Prostate gland (tissue), 2 donors: ENCODE measurements at regions not wholly inside any gene's neighbourhood (a gene's known extent, or its start where the extent isn't known, plus 50 kb on each side); places are given as distances from the start of the nearest gene placed in this dataset.

Experiments
- DNase-seq: peaks from one replicate; pipeline ENCODE4 v3.0.0-alpha.2; 2019; ENCODE audit warnings: low spot score
- H3K27ac ChIP-seq, 2 donors: fragments of 200-600 bp; sonication (generic); 2 replicates each; pipeline ENCODE4 v1.5.1; 2017 to 2019
- H3K27me3 ChIP-seq: fragments of 200-600 bp; sonication (generic); replicated peaks from 2 replicates; pipeline ENCODE4 v1.5.1; 2019; ENCODE audit not compliant: insufficient read depth
- H3K36me3 ChIP-seq, 2 donors: fragments of 200-600 bp; sonication (generic); 1 replicate in 1 of 2; 2 replicates in 1 of 2; pipeline versions ENCODE4 v1.5.1 to v1.8.1; 2017 to 2019
- H3K4me1 ChIP-seq: fragments of 200-600 bp; sonication (generic); replicated peaks from 2 replicates; pipeline ENCODE4 v1.5.1; 2019
- H3K4me3 ChIP-seq, 2 donors: fragments of 200-600 bp; sonication (generic); 2 replicates each; pipeline ENCODE4 v1.5.1; 2017 to 2019
- H3K9me3 ChIP-seq: fragments of 200-600 bp; sonication (generic); 2 replicates; pipeline ENCODE4 v1.5.1; 2017
- CTCF ChIP-seq, 4 experiments: fragments of 200-600 bp in 2 of 4; fragments of 450-650 bp in 2 of 4; sonication (generic) in 2 of 4; IDR thresholded peaks; 1 replicate in 3 of 4; 2 replicates in 1 of 4; pipeline ENCODE4 v1.5.1; 2016 to 2019; ENCODE audit warnings: antibody characterized with exemption in 4 of 4, mild to moderate bottlenecking in 2 of 4, moderate library complexity in 2 of 4
- POLR2A ChIP-seq: fragments of 450-650 bp; IDR thresholded peaks from one replicate; pipeline ENCODE4 v1.6.1; 2016; ENCODE audit warnings: antibody characterized with exemption, mild to moderate bottlenecking
- POLR2AphosphoS5 ChIP-seq: sonication (generic); formaldehyde crosslinking; IDR thresholded peaks from one replicate; pipeline ENCODE4 v1.6.1; 2017; ENCODE audit warnings: antibody characterized with exemption
- WGBS: methylation state at CpG from one replicate; pipeline ENCODE4 v1.1.5; 2018; 5-methylcytosine and 5-hydroxymethylcytosine counted together
- intact Hi-C: fragments of 100-400 bp; cut with DNase I; formaldehyde crosslinking; loops from one replicate; pipeline ENCODE4 v1.14.2; 2022

DNA sequence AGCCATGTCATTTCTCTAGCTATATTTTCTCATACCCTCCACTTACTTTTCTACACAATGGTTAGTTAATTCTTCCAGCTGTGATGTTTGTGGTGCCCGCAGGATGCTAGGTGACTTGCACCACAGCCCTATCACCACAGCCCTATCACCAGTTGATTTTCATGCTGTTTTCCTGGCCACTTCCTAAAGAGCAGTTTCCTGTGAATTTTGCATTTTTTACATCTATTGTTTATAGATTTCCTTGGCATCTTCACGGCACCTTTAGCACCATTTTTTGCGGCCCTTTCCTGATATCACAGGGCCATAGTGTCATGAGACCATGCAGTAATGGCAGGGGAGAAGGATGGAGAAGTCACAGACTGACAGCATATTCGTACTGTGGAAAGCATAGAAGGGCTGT lies 132.9 kb upstream of the PRICKLE2 start:
- no peak for TF ChIP-seq POLR2A
- TF ChIP-seq CTCF (IDR thresholded peaks at IDR 0.05), result no peak
- no peak for TF ChIP-seq POLR2AphosphoS5
- Histone ChIP-seq H3K4me1 (no peaks in the 10 kb centered on the region), H3K27ac (no peak overlapping the region), H3K4me3 (no peak overlapping the region), H3K27me3 (no peaks in the 10 kb centered on the region), H3K9me3 (no peaks in the 10 kb centered on the region), H3K36me3 (no peaks in the 10 kb centered on the region)
- no peak for DNase-seq
- intact Hi-C loops, result no loop called here
- WGBS, result 74% methylated on average over 4 of the region's 4 CpGs

DNA sequence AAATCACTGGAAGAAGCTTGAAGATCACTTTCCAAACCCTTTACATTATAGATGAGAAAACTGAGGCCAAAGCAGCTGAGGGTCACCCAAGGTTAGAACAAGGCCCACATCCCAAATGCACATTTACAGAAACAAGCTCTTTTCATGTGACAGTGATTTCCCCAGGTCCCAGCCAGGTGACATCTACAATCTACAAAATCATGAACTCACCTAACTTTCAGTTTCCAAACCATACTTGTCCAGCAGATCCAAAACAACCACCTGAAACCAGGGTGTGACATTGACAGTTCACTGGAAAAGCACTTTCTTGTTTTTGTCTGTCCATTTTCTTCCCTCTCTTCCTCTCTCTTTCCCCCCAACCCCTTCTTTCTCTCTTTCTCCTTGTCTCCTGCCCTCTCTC lies 132.2 kb upstream of the PRICKLE2 start:
- no peak for TF ChIP-seq CTCF (IDR thresholded peaks at IDR 0.05)
- TF ChIP-seq POLR2A, result no peak
- no peak for TF ChIP-seq POLR2AphosphoS5
- DNase-seq, result no peak
- Histone ChIP-seq H3K27me3 (no peaks in the 10 kb centered on the region), H3K27ac (no peak overlapping the region), H3K36me3 (no peaks in the 10 kb centered on the region), H3K4me3 (no peak overlapping the region), H3K4me1 (no peaks in the 10 kb centered on the region), H3K9me3 (no peaks in the 10 kb centered on the region)
- intact Hi-C loops, result no loop called here

GRCh38 chr3:64355401-64355807 lies 130.1 kb upstream of the PRICKLE2 start:
- TF ChIP-seq POLR2AphosphoS5 (no peak), CTCF (IDR thresholded peaks at IDR 0.05) (no peak)
- Histone ChIP-seq H3K9me3 (no peaks in the 10 kb centered on the region), H3K36me3 (no peaks in the 10 kb centered on the region), H3K4me3 (no peak overlapping the region), H3K4me1 (no peaks in the 10 kb centered on the region), H3K27me3 (no peaks in the 10 kb centered on the region), H3K27ac (no peak overlapping the region)
- intact Hi-C loops, result no loop called here
- no peak for DNase-seq
- 57% methylated on average over 3 of the region's 3 CpGs for whole genome bisulfite sequencing

DNA sequence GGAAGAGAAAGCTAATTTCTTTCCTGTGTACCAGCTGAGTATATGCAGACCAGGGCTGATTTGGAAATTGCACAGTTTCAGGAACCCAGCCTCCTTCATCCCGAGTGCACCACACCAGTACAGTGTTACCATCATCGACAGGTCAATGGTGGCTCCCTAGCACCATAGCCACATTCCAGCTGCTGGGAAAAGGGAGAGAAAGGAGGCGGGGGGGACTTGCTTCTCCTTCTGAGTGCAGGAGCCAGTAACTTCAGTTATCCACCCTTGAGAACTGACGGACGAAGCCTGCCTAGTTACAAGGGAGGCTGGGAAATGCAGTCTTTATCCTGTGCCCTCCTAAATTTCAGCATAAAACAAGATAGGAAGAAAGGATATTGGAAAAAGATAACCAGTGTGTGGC lies 129.7 kb upstream of the PRICKLE2 start:
- Histone ChIP-seq H3K4me3 (no peak overlapping the region), H3K27me3 (no peaks in the 10 kb centered on the region), H3K4me1 (no peaks in the 10 kb centered on the region), H3K9me3 (no peaks in the 10 kb centered on the region), H3K27ac (no peak overlapping the region), H3K36me3 (no peaks in the 10 kb centered on the region)
- intact Hi-C loops, result no loop called here
- TF ChIP-seq CTCF (IDR thresholded peaks at IDR 0.05) (no peak), POLR2AphosphoS5 (no peak), POLR2A (no peak)
- DNase-seq, result no peak
- WGBS, result 83% methylated on average over 5 of the region's 5 CpGs

GRCh38 chr3:64354221-64354620 lies 129.0 kb upstream of the PRICKLE2 start:
- TF ChIP-seq POLR2A (no peak), POLR2AphosphoS5 (no peak), CTCF (IDR thresholded peaks at IDR 0.05) (no peak)
- Histone ChIP-seq H3K4me1 (no peaks in the 10 kb centered on the region), H3K9me3 (no peaks in the 10 kb centered on the region), H3K27me3 (no peaks in the 10 kb centered on the region), H3K36me3 (no peaks in the 10 kb centered on the region), H3K4me3 (no peak overlapping the region), H3K27ac (no peak overlapping the region)
- intact Hi-C loops, result no loop called here
- DNase-seq, result no peak
- 92% methylated on average over 5 of the region's 5 CpGs for WGBS
